ENCODE measurements at regions not wholly inside any gene's neighbourhood (a gene's known extent, or its start where the extent isn't known, plus 50 kb on each side); places are given as distances from the start of the nearest gene placed in this dataset.

GRCh38 chrX:114162068-114162735, 421.7 kb upstream of the HTR2C start:
- H2AFZ ChIP-seq (ENCODE audit: low read length): no peak overlapping the region
- no peaks in the 10 kb centered on the region for H3K79me2 ChIP-seq (ENCODE audit: insufficient read depth, low read length)
- no peaks in the 10 kb centered on the region for H4K20me1 ChIP-seq (ENCODE audit: insufficient read depth, low read length, poor library complexity, severe bottlenecking)
- H3K4me2 ChIP-seq (ENCODE audit: low read depth, low read length, poor library complexity, severe bottlenecking): no peak overlapping the region
- H3K36me3 ChIP-seq (ENCODE audit: insufficient read depth, low read length): no peaks in the 10 kb centered on the region
- H3K9ac ChIP-seq (ENCODE audit: low read depth, low read length, poor library complexity, severe bottlenecking): no peak overlapping the region
- no peaks in the 10 kb centered on the region for H3F3A ChIP-seq (ENCODE audit: low read depth)
- no peaks in the 10 kb centered on the region for H3K27me3 ChIP-seq (ENCODE audit: insufficient read depth, low read length, poor library complexity, severe bottlenecking)
- no peak; the same call in 1 of the 2 replicates for TF ChIP-seq CTCF (conservative IDR thresholded peaks at IDR 0.05; ENCODE audit: low read length)
- no peak for TF ChIP-seq EZH2phosphoT487 (IDR thresholded peaks at IDR 0.05; ENCODE audit: borderline replicate concordance)
- H3K9me2 ChIP-seq (replicated peaks; ENCODE audit: low read depth, low read length): no peaks in the 10 kb centered on the region
- no peak overlapping the region for H3K4me3 ChIP-seq (ENCODE audit: low read length, poor library complexity, severe bottlenecking)
- no peaks in the 10 kb centered on the region for H3K9me3 ChIP-seq (ENCODE audit: insufficient read depth, low read depth, low read length)
- H3K4me1 ChIP-seq (ENCODE audit: insufficient read depth, low read length, poor library complexity, severe bottlenecking): no peaks in the 10 kb centered on the region

GRCh38 chrX:114152801-114153200, 431.1 kb upstream of the HTR2C start:
- Histone ChIP-seq H3K9me2 (replicated peaks; ENCODE audit: low read depth, low read length) (no peaks in the 10 kb centered on the region), H2AFZ (ENCODE audit: low read length) (no peak overlapping the region), H3K4me2 (ENCODE audit: low read depth, low read length, poor library complexity, severe bottlenecking) (no peak overlapping the region), H3K79me2 (ENCODE audit: insufficient read depth, low read length) (no peaks in the 10 kb centered on the region), H3K36me3 (ENCODE audit: insufficient read depth, low read length) (no peaks in the 10 kb centered on the region), H3K27me3 (ENCODE audit: insufficient read depth, low read length, poor library complexity, severe bottlenecking) (no peaks in the 10 kb centered on the region), H3K4me3 (ENCODE audit: low read length, poor library complexity, severe bottlenecking) (no peak overlapping the region), H4K20me1 (ENCODE audit: insufficient read depth, low read length, poor library complexity, severe bottlenecking) (no peaks in the 10 kb centered on the region), H3K4me1 (ENCODE audit: insufficient read depth, low read length, poor library complexity, severe bottlenecking) (no peaks in the 10 kb centered on the region), H3K9me3 (ENCODE audit: insufficient read depth, low read depth, low read length) (no peaks in the 10 kb centered on the region), H3F3A (ENCODE audit: low read depth) (no peaks in the 10 kb centered on the region), H3K9ac (ENCODE audit: low read depth, low read length, poor library complexity, severe bottlenecking) (no peak overlapping the region)
- TF ChIP-seq CTCF (conservative IDR thresholded peaks at IDR 0.05; ENCODE audit: low read length) (no peak), EZH2phosphoT487 (IDR thresholded peaks at IDR 0.05; ENCODE audit: borderline replicate concordance) (no peak)

- H3K9me2 ChIP-seq (replicated peaks; ENCODE audit: low read depth, low read length): no peaks in the 10 kb centered on the region
- H3K79me2 ChIP-seq (ENCODE audit: insufficient read depth, low read length): no peaks in the 10 kb centered on the region
- no peak overlapping the region for H3K4me3 ChIP-seq (ENCODE audit: low read length, poor library complexity, severe bottlenecking)
- H4K20me1 ChIP-seq (ENCODE audit: insufficient read depth, low read length, poor library complexity, severe bottlenecking): no peaks in the 10 kb centered on the region
- no peak overlapping the region for H3K9ac ChIP-seq (ENCODE audit: low read depth, low read length, poor library complexity, severe bottlenecking)
- no peaks in the 10 kb centered on the region for H3K36me3 ChIP-seq (ENCODE audit: insufficient read depth, low read length)
- H3K4me1 ChIP-seq (ENCODE audit: insufficient read depth, low read length, poor library complexity, severe bottlenecking): no peaks in the 10 kb centered on the region
- H3F3A ChIP-seq (ENCODE audit: low read depth): no peaks in the 10 kb centered on the region
- H2AFZ ChIP-seq (ENCODE audit: low read length): no peak overlapping the region
- TF ChIP-seq CTCF (conservative IDR thresholded peaks at IDR 0.05; ENCODE audit: low read length): no peak
- TF ChIP-seq EZH2phosphoT487 (IDR thresholded peaks at IDR 0.05; ENCODE audit: borderline replicate concordance): no peak
- H3K27me3 ChIP-seq (ENCODE audit: insufficient read depth, low read length, poor library complexity, severe bottlenecking): no peaks in the 10 kb centered on the region
- no peaks in the 10 kb centered on the region for H3K9me3 ChIP-seq (ENCODE audit: insufficient read depth, low read depth, low read length)
- no peak overlapping the region for H3K4me2 ChIP-seq (ENCODE audit: low read depth, low read length, poor library complexity, severe bottlenecking)
These were observed 431.8 kb upstream of the HTR2C start for GRCh38 chrX:114152130-114152529.
